CD4-positive, alpha-beta T cell (primary cell): ENCODE measurements at regions not wholly inside any gene's neighbourhood (a gene's known extent, or its start where the extent isn't known, plus 50 kb on each side); places are given as distances from the start of the nearest gene placed in this dataset.

ENCODE experiments used
- ATAC-seq: fragments of 200-7000 bp; cut with Tn5 transposase; one replicate; pipeline ENCODE4 v1.10.0; 2022; ENCODE audit warnings: mild to moderate bottlenecking; ENCODE audit not compliant: poor library complexity
- CTCF ChIA-PET: fragments of 350-600 bp; sonication (Branson Sonifier 250); formaldehyde crosslinking; loops from one replicate; lab custom pipeline; 2021; ENCODE audit warnings: antibody characterized with exemption, inconsistent platforms; lab: Charles Lee
- POLR2A ChIA-PET: fragments of 350-600 bp; sonication (Branson Sonifier 250); formaldehyde crosslinking; loops from one replicate; lab custom pipeline; 2021; ENCODE audit warnings: antibody characterized with exemption, inconsistent platforms; lab: Charles Lee
- DNase-seq, 14 experiments: peaks; one replicate each; pipeline ENCODE4 v3.0.0-alpha.2; 2013 to 2020; ENCODE audit warnings: mixed read lengths in 2 of 14
- H3K27ac ChIP-seq, 2 donors: one replicate each; pipeline versions ENCODE4 v1.5.1 to v1.7.0; 2013; ENCODE audit warnings: low read length in 2 of 2, low read depth in 1 of 2, mild to moderate bottlenecking in 1 of 2
- H3K27me3 ChIP-seq, 2 experiments: 1 replicate in 1 of 2; 2 replicates in 1 of 2; pipeline versions ENCODE4 v1.6.1 to v1.7.0; 2013; ENCODE audit warnings: low read length in 2 of 2, control low read depth in 1 of 2, mild to moderate bottlenecking in 1 of 2, moderate library complexity in 1 of 2; ENCODE audit not compliant: insufficient read depth in 2 of 2, control insufficient read depth in 1 of 2
- H3K36me3 ChIP-seq: one replicate; pipeline ENCODE4 v1.6.1; 2013; ENCODE audit warnings: low read length, control low read depth; ENCODE audit not compliant: insufficient read depth
- H3K4me1 ChIP-seq: one replicate; pipeline ENCODE4 v1.6.1; 2013; ENCODE audit warnings: low read length, control low read depth; ENCODE audit not compliant: insufficient read depth
- H3K4me3 ChIP-seq: one replicate; pipeline ENCODE4 v1.5.1; 2013; ENCODE audit warnings: mild to moderate bottlenecking, low read length, moderate library complexity
- H3K9me3 ChIP-seq, 2 experiments: 1 replicate in 1 of 2; 2 replicates in 1 of 2; pipeline versions ENCODE4 v1.6.1 to v1.7.0; 2013; ENCODE audit warnings: low read length in 2 of 2, mild to moderate bottlenecking in 2 of 2, control low read depth in 1 of 2, moderate library complexity in 1 of 2; ENCODE audit not compliant: control insufficient read depth in 1 of 2, insufficient read depth in 1 of 2
- H3K27ac Mint-ChIP-seq: one replicate; pipeline ENCODE4 v1.8.0; 2020; ENCODE audit warnings: mixed read lengths
- H3K27me3 Mint-ChIP-seq: one replicate; pipeline ENCODE4 v1.8.0; 2021; ENCODE audit warnings: mixed read lengths
- H3K36me3 Mint-ChIP-seq: one replicate; pipeline ENCODE4 v1.8.0; 2021; ENCODE audit warnings: low read depth, mixed read lengths
- H3K4me1 Mint-ChIP-seq: one replicate; pipeline ENCODE4 v1.8.0; 2021; ENCODE audit warnings: low read depth, mixed read lengths
- H3K4me3 Mint-ChIP-seq: one replicate; pipeline ENCODE4 v1.8.0; 2020; ENCODE audit warnings: mild to moderate bottlenecking, mixed read lengths
- H3K9me3 Mint-ChIP-seq: one replicate; pipeline ENCODE4 v1.8.0; 2020; ENCODE audit warnings: mixed read lengths
- intact Hi-C, 2 experiments: fragments of 100-400 bp; cut with DNase I in 1 of 2; cut with micrococcal nuclease in 1 of 2; formaldehyde crosslinking; loops; one replicate each; pipeline versions ENCODE4 v1.15.1 to v1.9.0; 2023 to 2025; cut with DNase I, micrococcal nuclease
- TF ChIP-seq, protein P1 (sequence below): fragments of 200-600 bp; IDR thresholded peaks from one replicate; pipeline ENCODE4 v1.8.0; 2022; ENCODE audit warnings: antibody characterized with exemption, mild to moderate bottlenecking

DNA sequence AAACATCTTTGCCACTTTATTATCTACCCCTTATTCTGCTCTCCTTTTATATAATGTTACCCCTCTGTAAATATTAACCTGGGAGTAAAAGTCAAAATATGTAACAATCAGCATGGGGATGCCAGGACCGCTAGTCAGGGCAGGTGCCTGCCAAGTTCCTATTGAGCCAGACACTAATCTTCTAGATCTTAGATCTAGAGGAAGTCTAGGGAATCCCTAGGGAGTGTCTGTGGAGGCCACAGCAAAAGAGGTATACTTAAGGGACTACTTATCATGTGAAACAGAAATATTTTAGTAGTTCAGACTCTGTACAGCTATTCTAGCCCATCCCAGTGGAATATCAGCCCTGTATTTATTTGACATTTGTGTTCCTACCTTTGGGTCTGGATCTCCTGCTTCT, 600.8 kb upstream of the CDH2 start:
- no peak for DNase-seq
- peaks cover 14% of the 10 kb centered on the region for H3K4me1 Mint-ChIP-seq
- Histone ChIP-seq H3K27ac (no peak overlapping the region), H3K27me3 (no peaks in the 10 kb centered on the region), H3K36me3 (no peaks in the 10 kb centered on the region), H3K9me3 (peaks cover 9% of the 10 kb centered on the region in 2 experiments), H3K4me1 (no peaks in the 10 kb centered on the region), H3K4me3 (no peak overlapping the region)
- H3K9me3 Mint-ChIP-seq, result no peaks in the 10 kb centered on the region
- intact Hi-C loops, result no loop called here
- no peaks in the 10 kb centered on the region for H3K36me3 Mint-ChIP-seq
- TF ChIP-seq, protein P1, sequence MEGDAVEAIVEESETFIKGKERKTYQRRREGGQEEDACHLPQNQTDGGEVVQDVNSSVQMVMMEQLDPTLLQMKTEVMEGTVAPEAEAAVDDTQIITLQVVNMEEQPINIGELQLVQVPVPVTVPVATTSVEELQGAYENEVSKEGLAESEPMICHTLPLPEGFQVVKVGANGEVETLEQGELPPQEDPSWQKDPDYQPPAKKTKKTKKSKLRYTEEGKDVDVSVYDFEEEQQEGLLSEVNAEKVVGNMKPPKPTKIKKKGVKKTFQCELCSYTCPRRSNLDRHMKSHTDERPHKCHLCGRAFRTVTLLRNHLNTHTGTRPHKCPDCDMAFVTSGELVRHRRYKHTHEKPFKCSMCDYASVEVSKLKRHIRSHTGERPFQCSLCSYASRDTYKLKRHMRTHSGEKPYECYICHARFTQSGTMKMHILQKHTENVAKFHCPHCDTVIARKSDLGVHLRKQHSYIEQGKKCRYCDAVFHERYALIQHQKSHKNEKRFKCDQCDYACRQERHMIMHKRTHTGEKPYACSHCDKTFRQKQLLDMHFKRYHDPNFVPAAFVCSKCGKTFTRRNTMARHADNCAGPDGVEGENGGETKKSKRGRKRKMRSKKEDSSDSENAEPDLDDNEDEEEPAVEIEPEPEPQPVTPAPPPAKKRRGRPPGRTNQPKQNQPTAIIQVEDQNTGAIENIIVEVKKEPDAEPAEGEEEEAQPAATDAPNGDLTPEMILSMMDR, result no peak
- no peak overlapping the region for H3K4me3 Mint-ChIP-seq
- no peak overlapping the region for H3K27ac Mint-ChIP-seq
- ChIA-PET POLR2A (no interaction called here), CTCF (no interaction called here)
- H3K27me3 Mint-ChIP-seq, result no peaks in the 10 kb centered on the region
- no peak for ATAC-seq

DNA sequence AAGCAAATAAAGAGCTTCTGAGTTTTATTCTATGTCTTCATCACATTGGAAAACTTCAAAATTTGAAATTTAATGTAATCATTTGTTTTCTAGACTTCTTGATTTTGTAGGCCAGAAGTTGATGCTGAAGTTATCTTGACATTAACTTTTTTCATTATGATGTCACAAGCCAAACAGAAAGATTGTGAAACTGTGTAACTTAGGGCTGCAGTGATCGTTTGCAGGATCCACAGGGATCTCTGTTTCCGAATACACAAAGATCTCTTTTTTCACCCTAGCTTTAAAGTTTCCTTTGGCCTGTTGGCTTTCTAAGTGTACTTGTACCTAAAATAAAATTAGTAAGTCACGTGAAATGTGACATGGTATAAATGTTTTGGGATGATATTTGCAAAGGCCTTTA, 594.9 kb upstream of the CDH2 start:
- no peak overlapping the region for H3K27ac Mint-ChIP-seq
- no peaks in the 10 kb centered on the region for H3K27me3 Mint-ChIP-seq
- Histone ChIP-seq H3K9me3 (peaks cover 0 to 8% of the 10 kb centered on the region in 2 experiments), H3K36me3 (no peaks in the 10 kb centered on the region), H3K4me3 (no peak overlapping the region), H3K27ac (no peak overlapping the region), H3K4me1 (no peaks in the 10 kb centered on the region), H3K27me3 (no peaks in the 10 kb centered on the region)
- TF ChIP-seq, protein P1, result no peak
- intact Hi-C loops, result no loop called here
- H3K4me3 Mint-ChIP-seq, result no peak overlapping the region
- DNase-seq (no peak), ATAC-seq (no peak)
- ChIA-PET POLR2A (interaction anchor here (0.6 kb wide), 1 partner anchor 82 kb away, joined by 3 read pairs; no protein-coding TSS in a partner anchor), CTCF (no interaction called here)
- peaks cover 2% of the 10 kb centered on the region for H3K9me3 Mint-ChIP-seq
- H3K4me1 Mint-ChIP-seq, result peaks cover 9% of the 10 kb centered on the region
- no peaks in the 10 kb centered on the region for H3K36me3 Mint-ChIP-seq

DNA sequence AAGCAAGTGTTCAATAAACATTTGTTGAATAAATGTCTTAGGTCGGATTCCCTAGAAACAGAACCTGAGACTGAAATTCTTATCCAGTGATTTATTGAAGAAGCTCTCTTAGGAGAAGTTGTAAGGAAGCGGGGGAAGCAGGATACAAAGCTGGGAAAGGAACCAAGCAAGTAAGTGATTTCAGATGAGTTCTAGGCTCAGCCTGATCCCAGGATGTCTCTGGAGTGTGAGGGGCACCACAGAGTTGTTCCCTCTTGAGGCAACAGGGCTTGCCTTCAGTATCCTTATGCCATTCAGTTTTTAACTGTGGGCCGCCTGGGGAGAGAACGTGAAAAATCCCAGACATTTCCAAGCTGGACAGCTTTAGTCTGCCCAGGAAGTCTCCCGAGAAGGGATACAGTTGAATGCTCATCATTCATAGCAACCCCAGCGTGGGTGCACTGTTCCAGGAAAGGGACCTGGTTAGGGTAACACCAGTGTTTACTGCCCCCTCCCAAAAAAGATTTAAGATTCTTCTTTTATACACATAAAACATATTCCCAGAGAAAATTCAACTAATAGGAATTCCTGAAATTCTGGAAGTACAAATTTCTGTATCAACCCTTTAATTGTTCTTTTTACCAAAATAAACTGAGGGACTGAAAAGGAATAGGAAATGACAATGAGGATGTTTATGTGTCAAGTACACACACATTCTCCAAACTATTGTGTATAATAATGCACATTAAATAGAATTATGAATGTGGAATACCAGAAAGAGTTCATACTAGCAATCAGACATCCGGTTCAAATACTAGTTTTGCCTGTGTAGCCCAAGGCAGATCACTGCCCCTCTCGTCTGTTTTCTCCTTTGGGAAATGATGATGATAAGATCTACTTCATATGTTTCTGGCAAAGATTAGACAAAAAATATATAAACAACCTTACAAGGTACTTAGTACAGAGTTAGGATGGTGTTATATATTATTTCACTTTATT, 592.1 kb upstream of the CDH2 start:
- no peaks in the 10 kb centered on the region for H3K36me3 ChIP-seq
- no peaks in the 10 kb centered on the region for H3K27me3 Mint-ChIP-seq
- no peak overlapping the region for H3K4me3 Mint-ChIP-seq
- no peaks in the 10 kb centered on the region for H3K4me1 ChIP-seq
- H3K27me3 ChIP-seq, result no peaks in the 10 kb centered on the region
- H3K9me3 Mint-ChIP-seq, result peaks cover 4% of the 10 kb centered on the region
- DNase-seq (no peak), ATAC-seq (no peak)
- intact Hi-C loops, result no loop called here
- H3K9me3 ChIP-seq, result peaks cover 0 to 8% of the 10 kb centered on the region in 2 experiments
- no peaks in the 10 kb centered on the region for H3K36me3 Mint-ChIP-seq
- CTCF ChIA-PET, result no interaction called here
- no peak overlapping the region for H3K4me3 ChIP-seq
- H3K4me1 Mint-ChIP-seq, result peaks cover 9% of the 10 kb centered on the region
- H3K27ac ChIP-seq, result no peak overlapping the region
- TF ChIP-seq, protein P1, result no peak
- H3K27ac Mint-ChIP-seq, result no peak overlapping the region
- POLR2A ChIA-PET, result no interaction called here
